AG09319 (cell line): ENCODE measurements at regions not wholly inside any gene's neighbourhood (a gene's known extent, or its start where the extent isn't known, plus 50 kb on each side); places are given as distances from the start of the nearest gene placed in this dataset.
"Not testable (repeated sequence)": the region's sequence is repeated elsewhere in the genome, so short reads cannot be mapped to it uniquely, and the experiment has no call there.

Source experiments
- DNase-seq: peaks from one replicate; pipeline ENCODE4 v3.0.0-alpha.2; 2010; ENCODE audit warnings: low read depth; ENCODE audit errors: extremely low read depth
- TF ChIP-seq, protein P1 (sequence below): IDR thresholded peaks from 2 replicates; pipeline ENCODE4 v1.5.1; 2011; ENCODE audit warnings: low read depth, mild to moderate bottlenecking, inconsistent platforms, low read length, moderate library complexity

DNA sequence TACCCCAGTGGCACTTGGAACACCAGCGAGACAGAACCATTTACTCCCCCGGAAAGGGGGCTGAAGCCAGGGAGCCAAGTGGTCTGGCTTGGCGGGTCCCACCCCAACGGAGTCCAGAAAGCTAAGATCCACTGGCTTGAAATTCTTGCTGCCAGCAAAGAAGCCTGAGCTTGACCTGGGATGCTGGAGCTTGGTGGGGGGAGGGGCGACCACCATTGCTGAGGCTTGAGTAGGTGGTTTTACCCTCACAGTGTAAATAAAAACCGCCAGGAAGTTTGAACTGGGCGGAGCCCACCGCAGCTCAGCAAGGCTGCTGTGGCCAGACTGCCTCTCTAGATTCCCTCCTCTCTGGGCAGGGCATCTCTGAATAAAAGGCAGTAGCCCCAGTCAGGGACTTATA is 62.8 kb downstream of the RPS24 start:
- DNase-seq: not testable (repeated sequence)

DNA sequence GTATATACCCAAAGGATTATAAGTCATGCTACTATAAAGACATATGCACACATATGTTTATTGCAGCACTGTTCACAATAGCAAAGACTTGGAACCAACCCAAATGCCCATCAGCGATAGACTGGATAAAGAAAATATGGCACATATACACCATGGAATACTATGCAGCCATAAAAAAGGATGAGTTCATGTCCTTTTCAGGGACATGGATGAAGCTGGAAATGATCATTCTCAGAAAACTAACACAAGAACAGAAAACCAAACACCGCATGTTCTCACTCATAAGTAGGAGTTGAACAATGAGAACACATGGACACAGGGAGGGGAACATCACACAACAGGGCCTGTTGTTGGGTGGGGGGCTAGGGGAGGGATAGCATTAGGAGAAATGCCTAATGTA is 68.9 kb downstream of the RPS24 start:
- DNase-seq: not testable (repeated sequence)

GRCh38 chr10:78109210-78109609 is 75.5 kb downstream of the RPS24 start:
- DNase-seq: no peak
- TF ChIP-seq, protein P1, sequence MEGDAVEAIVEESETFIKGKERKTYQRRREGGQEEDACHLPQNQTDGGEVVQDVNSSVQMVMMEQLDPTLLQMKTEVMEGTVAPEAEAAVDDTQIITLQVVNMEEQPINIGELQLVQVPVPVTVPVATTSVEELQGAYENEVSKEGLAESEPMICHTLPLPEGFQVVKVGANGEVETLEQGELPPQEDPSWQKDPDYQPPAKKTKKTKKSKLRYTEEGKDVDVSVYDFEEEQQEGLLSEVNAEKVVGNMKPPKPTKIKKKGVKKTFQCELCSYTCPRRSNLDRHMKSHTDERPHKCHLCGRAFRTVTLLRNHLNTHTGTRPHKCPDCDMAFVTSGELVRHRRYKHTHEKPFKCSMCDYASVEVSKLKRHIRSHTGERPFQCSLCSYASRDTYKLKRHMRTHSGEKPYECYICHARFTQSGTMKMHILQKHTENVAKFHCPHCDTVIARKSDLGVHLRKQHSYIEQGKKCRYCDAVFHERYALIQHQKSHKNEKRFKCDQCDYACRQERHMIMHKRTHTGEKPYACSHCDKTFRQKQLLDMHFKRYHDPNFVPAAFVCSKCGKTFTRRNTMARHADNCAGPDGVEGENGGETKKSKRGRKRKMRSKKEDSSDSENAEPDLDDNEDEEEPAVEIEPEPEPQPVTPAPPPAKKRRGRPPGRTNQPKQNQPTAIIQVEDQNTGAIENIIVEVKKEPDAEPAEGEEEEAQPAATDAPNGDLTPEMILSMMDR: no peak

GRCh38 chr10:78115135-78115853 is 81.6 kb downstream of the RPS24 start:
- TF ChIP-seq, protein P1: no peak
- no peak for DNase-seq

- DNase-seq: no peak
- TF ChIP-seq, protein P1: no peak
These were observed 82.7 kb downstream of the RPS24 start for GRCh38 chr10:78116361-78116760.

DNA sequence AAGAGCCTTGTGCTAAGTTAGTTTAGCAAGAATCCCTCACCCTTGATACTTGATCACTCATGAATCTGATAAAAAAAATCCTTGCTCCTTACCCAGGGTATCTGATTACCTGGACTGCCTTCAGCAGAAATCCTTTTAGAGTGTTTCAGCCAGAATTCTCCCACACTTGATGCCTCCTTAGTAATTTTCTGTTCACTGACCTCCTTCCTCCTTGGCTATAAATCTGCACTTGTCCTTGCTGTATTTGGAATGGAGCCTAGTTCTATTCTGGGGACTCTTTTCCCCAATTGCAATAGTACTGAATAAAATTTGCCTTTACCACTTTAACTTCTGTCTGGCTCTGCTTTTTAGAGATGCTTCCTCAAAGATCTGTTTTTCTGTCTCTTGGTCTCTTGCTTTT is 84.9 kb downstream of the RPS24 start:
- TF ChIP-seq, protein P1: no peak
- no peak for DNase-seq

- no peak for DNase-seq
- TF ChIP-seq, protein P1: no peak
These were observed 88.1 kb downstream of the RPS24 start for GRCh38 chr10:78121801-78122200.

- TF ChIP-seq, protein P1: no peak
- no peak for DNase-seq
These were observed 90.5 kb downstream of the RPS24 start for GRCh38 chr10:78124167-78124566.
